Fibroblast of lung (primary cell): ENCODE measurements at regions not wholly inside any gene's neighbourhood (a gene's known extent, or its start where the extent isn't known, plus 50 kb on each side); places are given as distances from the start of the nearest gene placed in this dataset.

Source experiments
- CTCF ChIP-seq, 2 donors: IDR thresholded peaks in 1 of 2; conservative IDR thresholded peaks in 1 of 2; 1 replicate in 1 of 2; 2 replicates in 1 of 2; pipeline ENCODE4 v1.5.1; 2011 to 2012; ENCODE audit warnings: low read length in 2 of 2, control low read depth in 1 of 2, inconsistent platforms in 1 of 2, low read depth in 1 of 2, mild to moderate bottlenecking in 1 of 2
- EZH2 ChIP-seq: IDR thresholded peaks from 2 replicates; pipeline ENCODE4 v1.5.1; 2012; ENCODE audit warnings: low read length, control low read depth, mild to moderate bottlenecking; ENCODE audit errors: missing control alignments

DNA sequence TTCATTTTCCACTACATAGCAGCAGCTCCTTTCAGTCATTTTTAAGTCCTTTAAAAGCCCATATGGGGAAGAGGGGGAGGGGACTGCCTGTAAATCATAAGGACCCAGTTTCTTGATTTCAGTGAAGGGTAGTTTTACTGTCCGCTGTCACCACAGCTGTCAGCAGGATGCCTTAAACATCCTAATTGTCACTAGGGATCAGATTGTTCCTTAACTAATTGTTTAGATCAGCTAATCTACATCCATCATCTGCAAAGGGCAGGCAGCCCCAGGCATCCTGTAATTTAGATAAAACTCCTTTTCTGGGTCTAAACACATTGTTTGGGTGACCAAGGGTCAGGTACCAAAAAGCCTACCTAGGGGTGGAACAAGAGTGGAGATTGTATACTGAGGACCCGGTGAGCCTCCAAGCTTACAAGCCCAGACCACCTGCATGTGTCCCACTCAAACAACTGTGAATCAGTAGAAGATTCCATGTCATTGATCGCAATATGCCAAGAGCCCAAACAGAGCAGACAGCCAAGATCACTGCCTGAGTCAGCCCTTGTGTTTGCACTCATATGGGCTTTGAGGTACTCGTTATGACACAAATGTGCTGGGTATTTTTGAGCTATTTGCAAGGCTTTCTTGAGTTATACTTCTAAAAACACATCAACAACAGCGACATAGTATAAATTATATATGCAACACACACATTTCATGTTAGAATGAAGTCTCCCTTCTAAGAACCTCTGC lies 198.7 kb upstream of the CEP162 start:
- TF ChIP-seq CTCF (conservative IDR thresholded peaks at IDR 0.05 in 1 of 2, IDR thresholded peaks at IDR 0.05 in 1 of 2; ENCODE audit: low read depth in 1 of 2, low read length in 2 of 2) (no peak), EZH2 (no peak)
